HFFc6 (cell line): ENCODE measurements at regions not wholly inside any gene's neighbourhood (a gene's known extent, or its start where the extent isn't known, plus 50 kb on each side); places are given as distances from the start of the nearest gene placed in this dataset.

Experiments used
- DNase-seq: peaks from one replicate; pipeline ENCODE4 v3.0.0-alpha.2; 2018
- H3K27ac Mint-ChIP-seq: 2 replicates; pipeline ENCODE4 v1.8.0; 2020; ENCODE audit warnings: mild to moderate bottlenecking, mixed read lengths
- H3K27me3 Mint-ChIP-seq: 2 replicates; pipeline ENCODE4 v1.8.0; 2021; ENCODE audit warnings: mild to moderate bottlenecking, moderate library complexity, mixed read lengths; ENCODE audit not compliant: insufficient read depth
- H3K36me3 Mint-ChIP-seq: 2 replicates; pipeline ENCODE4 v1.8.0; 2021; ENCODE audit warnings: low read depth, mixed read lengths
- H3K4me1 Mint-ChIP-seq: 2 replicates; pipeline ENCODE4 v1.8.0; 2020; ENCODE audit warnings: low read depth, mixed read lengths
- H3K4me3 Mint-ChIP-seq: 2 replicates; pipeline ENCODE4 v1.8.0; 2020; ENCODE audit warnings: mild to moderate bottlenecking, moderate library complexity, mixed read lengths
- H3K9me3 Mint-ChIP-seq: 2 replicates; pipeline ENCODE4 v1.8.0; 2020; ENCODE audit warnings: mild to moderate bottlenecking, mixed read lengths
- TF ChIP-seq, protein P1 (sequence below): fragments of 200-600 bp; sonication (generic); IDR thresholded peaks from 2 replicates; pipeline ENCODE4 v1.5.0; 2021; ENCODE audit warnings: antibody characterized with exemption, mild to moderate bottlenecking

DNA sequence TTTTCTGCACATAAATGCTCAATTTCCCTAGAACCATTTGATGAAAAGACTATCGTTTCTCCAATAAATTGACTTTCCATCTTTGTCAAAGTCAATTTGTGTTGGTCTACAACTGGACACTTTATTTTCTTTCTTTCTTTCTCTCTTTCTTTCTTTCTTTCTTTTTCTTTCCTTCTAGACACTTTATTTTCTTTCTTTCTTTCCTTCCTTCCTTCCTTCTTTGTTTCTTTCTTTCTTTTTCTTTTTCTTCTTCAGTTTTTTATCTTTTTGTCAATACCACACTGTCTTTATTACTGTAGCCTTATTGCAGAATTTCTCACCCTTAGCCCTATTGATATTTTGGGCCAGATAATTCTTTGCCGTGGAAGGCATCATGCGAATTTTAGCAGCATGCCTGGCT is 73.5 kb downstream of the FASLG start:
- no peak overlapping the region for H3K4me3 Mint-ChIP-seq
- TF ChIP-seq, protein P1, sequence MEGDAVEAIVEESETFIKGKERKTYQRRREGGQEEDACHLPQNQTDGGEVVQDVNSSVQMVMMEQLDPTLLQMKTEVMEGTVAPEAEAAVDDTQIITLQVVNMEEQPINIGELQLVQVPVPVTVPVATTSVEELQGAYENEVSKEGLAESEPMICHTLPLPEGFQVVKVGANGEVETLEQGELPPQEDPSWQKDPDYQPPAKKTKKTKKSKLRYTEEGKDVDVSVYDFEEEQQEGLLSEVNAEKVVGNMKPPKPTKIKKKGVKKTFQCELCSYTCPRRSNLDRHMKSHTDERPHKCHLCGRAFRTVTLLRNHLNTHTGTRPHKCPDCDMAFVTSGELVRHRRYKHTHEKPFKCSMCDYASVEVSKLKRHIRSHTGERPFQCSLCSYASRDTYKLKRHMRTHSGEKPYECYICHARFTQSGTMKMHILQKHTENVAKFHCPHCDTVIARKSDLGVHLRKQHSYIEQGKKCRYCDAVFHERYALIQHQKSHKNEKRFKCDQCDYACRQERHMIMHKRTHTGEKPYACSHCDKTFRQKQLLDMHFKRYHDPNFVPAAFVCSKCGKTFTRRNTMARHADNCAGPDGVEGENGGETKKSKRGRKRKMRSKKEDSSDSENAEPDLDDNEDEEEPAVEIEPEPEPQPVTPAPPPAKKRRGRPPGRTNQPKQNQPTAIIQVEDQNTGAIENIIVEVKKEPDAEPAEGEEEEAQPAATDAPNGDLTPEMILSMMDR = no peak
- no peaks in the 10 kb centered on the region for H3K27me3 Mint-ChIP-seq
- no peaks in the 10 kb centered on the region for H3K4me1 Mint-ChIP-seq
- peaks cover 13% of the 10 kb centered on the region for H3K9me3 Mint-ChIP-seq
- no peak overlapping the region for H3K27ac Mint-ChIP-seq
- peaks cover 17% of the 10 kb centered on the region; the same call in 1 of the 2 replicates for H3K36me3 Mint-ChIP-seq
- no peak for DNase-seq

DNA sequence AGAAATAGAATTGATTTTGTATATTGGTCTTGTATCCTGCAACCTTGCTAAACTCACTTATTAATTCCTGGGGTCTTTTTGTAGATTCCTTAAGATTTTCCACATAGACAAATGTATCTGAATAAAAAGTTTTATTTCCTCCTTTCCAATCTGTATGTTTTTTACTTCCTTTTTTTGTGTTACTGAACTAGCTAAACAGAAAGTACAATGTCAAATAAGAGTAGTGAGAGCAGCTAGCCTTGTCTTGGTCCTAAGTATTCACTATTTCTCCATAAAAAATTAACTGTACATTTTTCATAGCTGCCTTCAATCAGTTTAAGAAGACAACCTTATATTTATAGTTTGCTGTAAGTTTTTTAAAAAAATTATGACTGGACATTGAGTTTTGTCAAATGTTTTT is 74.9 kb downstream of the FASLG start:
- H3K9me3 Mint-ChIP-seq = peaks cover 5% of the 10 kb centered on the region; the same call in 1 of the 2 replicates
- no peak for DNase-seq
- no peaks in the 10 kb centered on the region for H3K27me3 Mint-ChIP-seq
- TF ChIP-seq, protein P1 = no peak
- H3K4me3 Mint-ChIP-seq = no peak overlapping the region
- H3K4me1 Mint-ChIP-seq = no peaks in the 10 kb centered on the region
- peaks cover 6% of the 10 kb centered on the region; the same call in 1 of the 2 replicates for H3K36me3 Mint-ChIP-seq
- no peak overlapping the region for H3K27ac Mint-ChIP-seq

DNA sequence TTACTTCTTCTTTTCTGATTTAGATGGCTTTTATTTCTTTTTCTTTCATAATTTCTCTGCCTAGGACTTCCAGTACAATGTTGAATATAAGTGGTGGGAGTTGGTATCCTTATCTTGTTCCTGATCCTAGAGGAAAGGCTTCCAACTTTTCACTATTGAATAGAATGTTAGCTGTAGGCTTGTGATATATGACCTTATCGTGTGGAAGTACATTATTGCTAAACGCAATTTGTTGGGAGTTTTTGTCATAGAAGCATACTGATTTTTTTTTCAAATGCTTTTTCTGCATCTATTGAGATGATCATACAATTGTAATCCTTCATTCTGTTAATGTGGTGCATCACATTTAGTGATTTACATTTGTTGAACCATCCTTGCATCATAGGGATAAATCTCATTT is 79.5 kb downstream of the FASLG start:
- H3K27ac Mint-ChIP-seq = no peak overlapping the region
- TF ChIP-seq, protein P1 = no peak
- no peaks in the 10 kb centered on the region for H3K9me3 Mint-ChIP-seq
- peaks cover 2% of the 10 kb centered on the region; the same call in 1 of the 2 replicates for H3K27me3 Mint-ChIP-seq
- no peaks in the 10 kb centered on the region for H3K36me3 Mint-ChIP-seq
- no peak overlapping the region for H3K4me3 Mint-ChIP-seq
- peaks cover 8% of the 10 kb centered on the region for H3K4me1 Mint-ChIP-seq
- DNase-seq = no peak

DNA sequence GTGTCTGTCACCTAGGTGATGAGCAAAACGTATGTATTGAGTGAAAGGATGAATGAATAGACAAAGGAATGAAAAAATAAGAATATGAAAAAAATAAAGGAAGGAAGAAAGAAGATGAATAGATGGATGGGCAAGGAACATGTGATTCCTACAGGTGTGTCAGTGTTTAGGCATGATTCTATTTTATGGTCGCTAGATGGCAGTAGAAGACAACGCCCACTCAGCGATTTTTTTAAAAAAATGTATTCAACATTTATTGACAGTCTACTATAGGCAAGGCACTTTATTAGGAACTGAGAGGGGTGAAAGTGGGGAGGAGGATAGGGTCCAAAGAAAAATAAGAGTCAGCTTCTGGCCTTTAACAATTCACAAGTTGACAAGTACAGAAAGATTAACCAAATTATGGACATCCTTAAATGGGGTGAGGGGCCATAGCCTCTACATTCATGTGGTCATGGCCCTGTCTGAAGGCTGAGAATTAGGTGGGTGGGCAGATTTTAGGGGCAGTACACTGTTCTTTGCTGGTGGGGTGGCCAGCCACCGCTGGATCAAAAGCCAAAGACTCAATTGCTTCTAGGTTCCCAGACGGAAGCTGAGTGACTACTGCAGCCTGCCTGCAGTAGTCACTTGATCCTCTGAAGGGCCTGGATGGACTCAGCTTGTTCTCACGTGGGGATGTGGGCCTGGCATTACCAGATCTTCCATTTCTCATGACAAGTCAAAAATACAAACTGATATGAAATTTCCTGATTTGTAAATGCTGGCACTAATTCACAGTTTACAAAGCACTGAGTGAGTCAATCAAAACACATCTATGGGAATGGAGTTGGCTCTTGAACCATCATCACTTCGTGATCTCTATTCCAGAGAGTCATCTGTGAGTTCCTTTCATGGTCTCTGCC is 83.9 kb downstream of the FASLG start:
- Mint-ChIP-seq H3K4me3 (no peak overlapping the region), H3K9me3 (no peaks in the 10 kb centered on the region), H3K27me3 (peaks cover 2% of the 10 kb centered on the region; the same call in 1 of the 2 replicates), H3K36me3 (no peaks in the 10 kb centered on the region), H3K27ac (no peak overlapping the region), H3K4me1 (peaks cover 42% of the 10 kb centered on the region)
- DNase-seq = peak; percentile 27
- TF ChIP-seq, protein P1 = peak; percentile 91

DNA sequence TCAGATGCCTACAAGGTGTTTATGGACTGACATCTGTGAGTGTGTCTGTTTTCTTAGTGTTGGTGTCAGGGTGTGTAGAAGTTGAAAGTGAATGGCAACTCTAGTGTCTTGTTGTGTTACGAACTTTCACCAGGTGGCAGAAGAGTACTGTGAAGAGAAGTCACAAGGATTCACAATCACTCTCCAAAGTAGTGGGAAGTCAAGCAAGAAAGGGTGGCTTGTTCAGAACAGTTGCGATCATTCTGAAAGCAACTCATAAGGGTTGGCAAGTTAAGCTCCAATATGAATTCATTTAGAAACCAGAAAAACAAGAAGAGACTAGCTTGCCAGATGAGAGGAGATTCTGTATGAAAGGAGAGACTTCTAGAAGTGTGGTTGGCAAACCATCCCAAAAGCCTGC is 86.1 kb downstream of the FASLG start:
- Mint-ChIP-seq H3K36me3 (no peaks in the 10 kb centered on the region), H3K27me3 (peaks cover 2% of the 10 kb centered on the region), H3K27ac (peak overlapping the region; percentile 22; the same call in 1 of the 2 replicates), H3K4me3 (peak overlapping the region; percentile 29; the same call in 1 of the 2 replicates), H3K9me3 (no peaks in the 10 kb centered on the region), H3K4me1 (peaks cover 42% of the 10 kb centered on the region)
- peak; percentile 79 for DNase-seq
- TF ChIP-seq, protein P1 = peak; percentile 88
